Panc1 (cell line): ENCODE measurements at regions not wholly inside any gene's neighbourhood (a gene's known extent, or its start where the extent isn't known, plus 50 kb on each side); places are given as distances from the start of the nearest gene placed in this dataset.

Experiments
- ATAC-seq: fragments of 200-7000 bp; cut with Tn5 transposase; 2 replicates; pipeline ENCODE4 v1.9.1; 2020; ENCODE audit warnings: mild to moderate bottlenecking, moderate library complexity
- BruUV-seq: library from RNA; stranded (reverse); fragments of 400-500 nt; replicated peaks from 2 replicates; lab custom pipeline; 2021; lab: Mats Ljungman, UMichigan
- CTCF ChIA-PET: fragments of 300-600 bp; sonication (Branson Sonifier 250); formaldehyde crosslinking; loops from one replicate; lab custom pipeline; 2022; ENCODE audit warnings: antibody characterized with exemption; lab: Charles Lee
- POLR2A ChIA-PET: fragments of 300-600 bp; sonication (Branson Sonifier 250); formaldehyde crosslinking; loops from one replicate; lab custom pipeline; 2022; ENCODE audit warnings: antibody characterized with exemption; lab: Charles Lee
- DNase-seq: peaks from one replicate; pipeline ENCODE4 v3.0.0-alpha.2; 2010; ENCODE audit warnings: low read depth, low spot score
- H3K27ac ChIP-seq: 2 replicates; pipeline ENCODE4 v1.5.1; 2011; ENCODE audit warnings: mild to moderate bottlenecking, low read length, inconsistent platforms
- H3K27me3 ChIP-seq: fragments of 200-500 bp; sonication (Bioruptor generic); 2 replicates; pipeline ENCODE4 v1.6.0; 2014; ENCODE audit warnings: low read length, inconsistent platforms; ENCODE audit not compliant: control insufficient read depth, insufficient read depth
- H3K36me3 ChIP-seq: fragments of 200-500 bp; sonication (Bioruptor generic); 2 replicates; pipeline ENCODE4 v1.5.1; 2014; ENCODE audit warnings: inconsistent platforms, mild to moderate bottlenecking, low read length, moderate library complexity; ENCODE audit not compliant: control insufficient read depth, insufficient read depth
- H3K4me1 ChIP-seq: 2 replicates; pipeline ENCODE4 v1.5.1; 2011; ENCODE audit warnings: inconsistent platforms, mild to moderate bottlenecking, low read length, moderate library complexity; ENCODE audit not compliant: control insufficient read depth, insufficient read depth
- H3K4me3 ChIP-seq, 2 experiments: 2 replicates each; pipeline ENCODE4 v1.5.1; 2011 to 2012; ENCODE audit warnings: low read depth in 2 of 2, low read length in 2 of 2, mild to moderate bottlenecking in 2 of 2, inconsistent platforms in 1 of 2, moderate library complexity in 1 of 2
- H3K9me3 ChIP-seq: fragments of 200-500 bp; sonication (Bioruptor generic); 2 replicates; pipeline ENCODE4 v1.5.1; 2014; ENCODE audit warnings: low read depth, mild to moderate bottlenecking, inconsistent platforms, low read length, moderate library complexity; ENCODE audit not compliant: control insufficient read depth, insufficient read depth
- CTCF ChIP-seq: fragments of 450-650 bp; IDR thresholded peaks from 2 replicates; pipeline ENCODE4 v1.5.1; 2017; ENCODE audit warnings: mild to moderate bottlenecking
- POLR2AphosphoS5 ChIP-seq: IDR thresholded peaks from 2 replicates; pipeline ENCODE4 v1.6.1; 2012; ENCODE audit warnings: mild to moderate bottlenecking, low read depth, low read length, moderate library complexity
- REST ChIP-seq, 2 experiments: IDR thresholded peaks; 2 replicates each; pipeline ENCODE4 v1.6.1; 2011 to 2012; ENCODE audit warnings: low read depth in 2 of 2, control low read depth in 1 of 2, low read length in 1 of 2, mild to moderate bottlenecking in 1 of 2, moderate library complexity in 1 of 2; ENCODE audit not compliant: insufficient read depth in 1 of 2
- SIN3A ChIP-seq: IDR thresholded peaks from 2 replicates; pipeline ENCODE4 v1.6.1; 2012; ENCODE audit warnings: low read depth, mild to moderate bottlenecking, low read length, moderate library complexity, borderline replicate concordance; ENCODE audit not compliant: insufficient read depth
- TCF7L2 ChIP-seq: IDR thresholded peaks from 2 replicates; pipeline ENCODE4 v1.6.1; 2011; ENCODE audit warnings: mild to moderate bottlenecking, low read depth, low read length, inconsistent platforms
- in situ Hi-C: cut with HindIII; loops from 2 replicates; pipeline ENCODE4 v1.10.0; 2016; ENCODE audit warnings: low sequenced_read_pairs, low pct_unique_long_range_greater_than_20kb
- intact Hi-C: fragments of 100-400 bp; cut with micrococcal nuclease; formaldehyde crosslinking; loops from one replicate; pipeline ENCODE4 v1.10.0; 2022; ENCODE audit not compliant: unreplicated experiment

- Histone ChIP-seq H3K27ac (no peak overlapping the region), H3K36me3 (no peaks in the 10 kb centered on the region), H3K4me1 (no peaks in the 10 kb centered on the region), H3K9me3 (no peaks in the 10 kb centered on the region), H3K4me3 (no peak overlapping the region), H3K27me3 (no peaks in the 10 kb centered on the region)
- no peak for TF ChIP-seq SIN3A
- no peak for TF ChIP-seq REST (IDR thresholded peaks at IDR 0.05; ENCODE audit: insufficient read depth in 1 of 2, low read depth in 2 of 2, low read length in 1 of 2)
- no peak for TF ChIP-seq TCF7L2
- TF ChIP-seq CTCF: no peak
- TF ChIP-seq POLR2AphosphoS5: no peak
- ATAC-seq: no peak
- intact Hi-C loops: no loop called here
- in situ Hi-C loops: no loop called here
- BruUV-seq: no TSS peak
- ChIA-PET CTCF (no interaction called here), POLR2A (no interaction called here)
- DNase-seq: no peak
These were observed 305.1 kb downstream of the MAP2K6 start for GRCh38 chr17:69719474-69720048.

GRCh38 chr17:69722518-69722917, 308.0 kb downstream of the MAP2K6 start:
- no peak overlapping the region for H3K27ac ChIP-seq
- H3K4me1 ChIP-seq: no peaks in the 10 kb centered on the region
- H3K27me3 ChIP-seq: no peaks in the 10 kb centered on the region
- no peak overlapping the region for H3K4me3 ChIP-seq
- ATAC-seq: no peak
- no peaks in the 10 kb centered on the region for H3K9me3 ChIP-seq
- TF ChIP-seq POLR2AphosphoS5 (no peak), REST (IDR thresholded peaks at IDR 0.05; ENCODE audit: insufficient read depth in 1 of 2, low read depth in 2 of 2, low read length in 1 of 2) (no peak), TCF7L2 (no peak), CTCF (no peak), SIN3A (no peak)
- H3K36me3 ChIP-seq: no peaks in the 10 kb centered on the region
- DNase-seq: no peak
- ChIA-PET CTCF (no interaction called here), POLR2A (no interaction called here)
- intact Hi-C loops: no loop called here
- no TSS peak for BruUV-seq
- in situ Hi-C loops: no loop called here
